ENCODE measurements at regions not wholly inside any gene's neighbourhood (a gene's known extent, or its start where the extent isn't known, plus 50 kb on each side); places are given as distances from the start of the nearest gene placed in this dataset.

DNA sequence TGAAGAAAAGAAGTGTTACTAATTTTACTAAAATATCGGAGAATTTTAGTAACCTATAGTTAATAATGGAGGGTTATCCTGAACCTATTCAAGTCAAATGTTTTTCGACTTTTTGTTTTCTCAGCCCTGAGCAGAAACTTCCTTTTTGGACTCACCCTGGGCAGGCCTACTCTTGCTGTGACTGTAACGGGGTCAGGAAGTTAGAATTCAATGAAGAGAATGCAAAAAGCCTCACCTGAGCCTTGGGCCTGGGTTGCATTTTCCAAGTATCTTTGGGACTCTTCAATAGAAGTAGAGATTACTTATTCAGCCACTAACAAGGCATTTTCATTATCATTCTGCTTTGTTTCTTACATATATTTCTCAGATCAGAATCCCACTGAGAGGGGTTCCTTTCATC is 405.3 kb downstream of the TLR4 start:
- TF ChIP-seq, protein P1, sequence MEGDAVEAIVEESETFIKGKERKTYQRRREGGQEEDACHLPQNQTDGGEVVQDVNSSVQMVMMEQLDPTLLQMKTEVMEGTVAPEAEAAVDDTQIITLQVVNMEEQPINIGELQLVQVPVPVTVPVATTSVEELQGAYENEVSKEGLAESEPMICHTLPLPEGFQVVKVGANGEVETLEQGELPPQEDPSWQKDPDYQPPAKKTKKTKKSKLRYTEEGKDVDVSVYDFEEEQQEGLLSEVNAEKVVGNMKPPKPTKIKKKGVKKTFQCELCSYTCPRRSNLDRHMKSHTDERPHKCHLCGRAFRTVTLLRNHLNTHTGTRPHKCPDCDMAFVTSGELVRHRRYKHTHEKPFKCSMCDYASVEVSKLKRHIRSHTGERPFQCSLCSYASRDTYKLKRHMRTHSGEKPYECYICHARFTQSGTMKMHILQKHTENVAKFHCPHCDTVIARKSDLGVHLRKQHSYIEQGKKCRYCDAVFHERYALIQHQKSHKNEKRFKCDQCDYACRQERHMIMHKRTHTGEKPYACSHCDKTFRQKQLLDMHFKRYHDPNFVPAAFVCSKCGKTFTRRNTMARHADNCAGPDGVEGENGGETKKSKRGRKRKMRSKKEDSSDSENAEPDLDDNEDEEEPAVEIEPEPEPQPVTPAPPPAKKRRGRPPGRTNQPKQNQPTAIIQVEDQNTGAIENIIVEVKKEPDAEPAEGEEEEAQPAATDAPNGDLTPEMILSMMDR (conservative IDR thresholded peaks at IDR 0.05 in 1 of 2, IDR thresholded peaks at IDR 0.05 in 1 of 2; ENCODE audit: low read depth in 1 of 2, low read length in 2 of 2): no peak
- TF ChIP-seq EZH2 (IDR thresholded peaks at IDR 0.05; ENCODE audit: low read length, missing control alignments): no peak
